H9 (cell line): ENCODE measurements at regions not wholly inside any gene's neighbourhood (a gene's known extent, or its start where the extent isn't known, plus 50 kb on each side); places are given as distances from the start of the nearest gene placed in this dataset.

Source experiments
- DNase-seq: peaks from one replicate; pipeline ENCODE4 v3.0.0-alpha.2; 2017
- H2AFZ ChIP-seq: one replicate; pipeline ENCODE4 v1.6.1; 2013; ENCODE audit warnings: mild to moderate bottlenecking, low read length, control low read depth, moderate library complexity
- H2AK5ac ChIP-seq: 2 replicates; pipeline ENCODE4 v1.6.1; 2013; ENCODE audit warnings: low read length, control low read depth, mixed read lengths; ENCODE audit not compliant: insufficient read length
- H2BK120ac ChIP-seq: one replicate; pipeline ENCODE4 v1.6.1; 2013; ENCODE audit warnings: low read depth, mild to moderate bottlenecking, low read length, control low read depth, inconsistent platforms; ENCODE audit not compliant: poor library complexity, severe bottlenecking
- H2BK12ac ChIP-seq: 2 replicates; pipeline ENCODE4 v1.6.1; 2013; ENCODE audit warnings: low read length, control low read depth, mixed read lengths, low read depth; ENCODE audit not compliant: insufficient read length
- H2BK15ac ChIP-seq: 2 replicates; pipeline ENCODE4 v1.6.1; 2013; ENCODE audit warnings: low read depth, low read length, control low read depth
- H2BK20ac ChIP-seq: one replicate; pipeline ENCODE4 v1.6.1; 2013; ENCODE audit warnings: low read depth, mild to moderate bottlenecking, low read length, control low read depth, inconsistent platforms; ENCODE audit not compliant: poor library complexity, severe bottlenecking
- H2BK5ac ChIP-seq: 2 replicates; pipeline ENCODE4 v1.6.1; 2013; ENCODE audit warnings: low read length, control low read depth, mixed read lengths; ENCODE audit not compliant: insufficient read length
- H3K14ac ChIP-seq: 2 replicates; pipeline ENCODE4 v1.6.1; 2013; ENCODE audit warnings: low read length, control low read depth; ENCODE audit not compliant: insufficient read depth
- H3K18ac ChIP-seq: 2 replicates; pipeline ENCODE4 v1.6.1; 2013; ENCODE audit warnings: low read depth, mild to moderate bottlenecking, mixed read lengths, low read length, control low read depth; ENCODE audit not compliant: insufficient read length
- H3K23ac ChIP-seq: 2 replicates; pipeline ENCODE4 v1.6.1; 2013; ENCODE audit warnings: low read length, control low read depth, mixed read lengths, low read depth; ENCODE audit not compliant: insufficient read length
- H3K23me2 ChIP-seq: 2 replicates; pipeline ENCODE4 v1.6.1; 2013; ENCODE audit warnings: low read depth, mild to moderate bottlenecking, mixed read lengths, low read length, control low read depth; ENCODE audit not compliant: insufficient read length, poor library complexity, severe bottlenecking
- H3K27ac ChIP-seq: 2 replicates; pipeline ENCODE4 v1.5.1; 2013; ENCODE audit warnings: low read length, control low read depth, mixed read lengths, low read depth; ENCODE audit not compliant: insufficient read length
- H3K27me3 ChIP-seq: 2 replicates; pipeline ENCODE4 v1.6.1; 2013; ENCODE audit warnings: low read length, control low read depth, inconsistent platforms; ENCODE audit not compliant: insufficient read depth
- H3K4ac ChIP-seq: 2 replicates; pipeline ENCODE4 v1.6.1; 2013; ENCODE audit warnings: low read depth, mild to moderate bottlenecking, control low read depth, inconsistent platforms, low read length, moderate library complexity
- H3K4me1 ChIP-seq: 2 replicates; pipeline ENCODE4 v1.6.1; 2013; ENCODE audit warnings: low read length, control low read depth, inconsistent platforms; ENCODE audit not compliant: insufficient read depth
- H3K4me2 ChIP-seq: 2 replicates; pipeline ENCODE4 v1.6.1; 2013; ENCODE audit warnings: low read length, control low read depth, mixed read lengths; ENCODE audit not compliant: insufficient read length, insufficient read depth
- H3K56ac ChIP-seq: 2 replicates; pipeline ENCODE4 v1.6.1; 2013; ENCODE audit warnings: low read depth, mild to moderate bottlenecking, mixed read lengths, low read length, control low read depth; ENCODE audit not compliant: insufficient read length
- H3K79me1 ChIP-seq: 2 replicates; pipeline ENCODE4 v1.6.1; 2013; ENCODE audit warnings: low read depth, mild to moderate bottlenecking, moderate library complexity, low read length, control low read depth, inconsistent platforms; ENCODE audit not compliant: insufficient read depth, poor library complexity, severe bottlenecking
- H3K79me2 ChIP-seq: 2 replicates; pipeline ENCODE4 v1.6.1; 2013; ENCODE audit warnings: low read length, control low read depth, inconsistent platforms; ENCODE audit not compliant: insufficient read depth
- H3K9ac ChIP-seq: 2 replicates; pipeline ENCODE4 v1.6.1; 2013; ENCODE audit warnings: low read length, control low read depth, mixed read lengths; ENCODE audit not compliant: insufficient read length; ENCODE audit errors: extremely low read depth
- H3K9me3 ChIP-seq: one replicate; pipeline ENCODE4 v1.6.1; 2013; ENCODE audit warnings: low read depth, low read length, inconsistent platforms; ENCODE audit not compliant: control insufficient read depth
- H3T11ph ChIP-seq: one replicate; pipeline ENCODE4 v1.6.1; 2013; ENCODE audit warnings: mild to moderate bottlenecking, low read length, control low read depth, inconsistent platforms
- H4K20me1 ChIP-seq: one replicate; pipeline ENCODE4 v1.6.1; 2013; ENCODE audit not compliant: control insufficient read depth, insufficient read length, insufficient read depth
- H4K5ac ChIP-seq: 2 replicates; pipeline ENCODE4 v1.6.1; 2013; ENCODE audit warnings: low read depth, mild to moderate bottlenecking, mixed read lengths, low read length, control low read depth; ENCODE audit not compliant: insufficient read length
- H4K8ac ChIP-seq: replicated peaks from 2 replicates; pipeline ENCODE4 v1.6.1; 2013; ENCODE audit warnings: low read length, control low read depth, mixed read lengths, low read depth; ENCODE audit not compliant: insufficient read length
- H4K91ac ChIP-seq: 2 replicates; pipeline ENCODE4 v1.6.1; 2013; ENCODE audit warnings: low read depth, mild to moderate bottlenecking, moderate library complexity, mixed read lengths, low read length, control low read depth; ENCODE audit not compliant: insufficient read length
- H3K27ac Mint-ChIP-seq, 3 experiments: 2 replicates in 2 of 3; 3 replicates in 1 of 3; pipeline ENCODE4 v1.8.0; 2020 to 2021; ENCODE audit warnings: mixed read lengths in 3 of 3, mild to moderate bottlenecking in 1 of 3, moderate library complexity in 1 of 3
- H3K27me3 Mint-ChIP-seq: 2 replicates; pipeline ENCODE4 v1.8.0; 2021; ENCODE audit warnings: low read depth, mild to moderate bottlenecking, moderate library complexity, mixed read lengths
- H3K36me3 Mint-ChIP-seq, 3 experiments: 2 replicates in 2 of 3; 3 replicates in 1 of 3; pipeline ENCODE4 v1.8.0; 2020 to 2021; ENCODE audit warnings: low read depth in 3 of 3, mixed read lengths in 3 of 3; ENCODE audit not compliant: insufficient read depth in 1 of 3
- H3K4me1 Mint-ChIP-seq, 2 experiments: 2 replicates each; pipeline ENCODE4 v1.8.0; 2020; ENCODE audit warnings: mixed read lengths in 2 of 2
- H3K4me3 Mint-ChIP-seq, 2 experiments: 2 replicates in 1 of 2; 3 replicates in 1 of 2; pipeline ENCODE4 v1.8.0; 2020 to 2021; ENCODE audit warnings: mild to moderate bottlenecking in 2 of 2, mixed read lengths in 2 of 2, moderate library complexity in 1 of 2
- H3K9me3 Mint-ChIP-seq, 2 experiments: 2 replicates in 1 of 2; 3 replicates in 1 of 2; pipeline ENCODE4 v1.8.0; 2020; ENCODE audit warnings: mild to moderate bottlenecking in 2 of 2, mixed read lengths in 2 of 2, moderate library complexity in 1 of 2
- WGBS: extraction: QIAGEN DNeasy Blood & Tissue Kit; methylation state at CpG from one replicate; pipeline ENCODE4 v1.1.7; 2013; ENCODE audit warnings: missing lambda C conversion rate, low lambda C conversion rate, mixed read lengths; ENCODE audit not compliant: insufficient read length; ENCODE audit errors: extremely low coverage; 5-methylcytosine and 5-hydroxymethylcytosine counted together
- TF ChIP-seq, protein P1 (sequence below): fragments of 200-600 bp; sonication (generic); conservative IDR thresholded peaks from 3 replicates; pipeline ENCODE4 v1.8.0; 2021; ENCODE audit warnings: antibody characterized with exemption, mild to moderate bottlenecking

DNA sequence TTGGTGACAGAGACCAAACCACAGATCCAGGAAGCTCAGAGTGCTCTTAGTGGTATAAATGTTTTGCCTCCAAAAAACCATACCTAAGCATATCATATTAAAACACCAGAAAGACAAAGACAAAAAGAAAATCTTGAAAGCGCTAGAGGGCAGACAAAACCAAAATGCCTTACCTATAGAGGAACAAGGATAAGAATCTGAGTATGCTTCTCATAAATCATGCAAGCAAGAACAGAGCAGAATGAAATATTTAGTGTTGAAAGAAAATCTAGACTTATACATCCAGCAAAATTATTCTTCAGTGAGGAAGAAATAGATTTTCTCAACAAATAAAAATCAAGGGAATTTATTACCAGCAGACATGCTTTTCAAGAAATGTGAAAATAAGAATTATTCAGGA is 941.0 kb upstream of the INTU start:
- Histone ChIP-seq H2BK20ac (no peak overlapping the region), H3K4me2 (no peak overlapping the region), H4K20me1 (no peaks in the 10 kb centered on the region), H3K27ac (no peak overlapping the region), H3K79me1 (no peaks in the 10 kb centered on the region), H2BK5ac (no peak overlapping the region), H3K4me1 (no peaks in the 10 kb centered on the region), H3K56ac (no peak overlapping the region), H3K18ac (no peak overlapping the region), H2BK15ac (no peak overlapping the region), H3K27me3 (no peaks in the 10 kb centered on the region), H3K14ac (no peak overlapping the region), H3K23ac (no peak overlapping the region), H4K91ac (no peak overlapping the region), H2AK5ac (no peak overlapping the region), H3K9me3 (no peaks in the 10 kb centered on the region), H3K79me2 (no peaks in the 10 kb centered on the region), H3T11ph (no peak overlapping the region), H3K23me2 (no peaks in the 10 kb centered on the region), H3K4ac (no peak overlapping the region), H4K5ac (no peak overlapping the region), H2BK12ac (no peak overlapping the region), H2BK120ac (no peak overlapping the region), H3K9ac (no peak overlapping the region), H2AFZ (no peak overlapping the region), H4K8ac (no peak overlapping the region)
- Mint-ChIP-seq H3K9me3 (no peaks in the 10 kb centered on the region), H3K27ac (no peak overlapping the region), H3K4me1 (no peaks in the 10 kb centered on the region), H3K36me3 (no peaks in the 10 kb centered on the region), H3K27me3 (no peaks in the 10 kb centered on the region), H3K4me3 (no peak overlapping the region)
- TF ChIP-seq, protein P1, sequence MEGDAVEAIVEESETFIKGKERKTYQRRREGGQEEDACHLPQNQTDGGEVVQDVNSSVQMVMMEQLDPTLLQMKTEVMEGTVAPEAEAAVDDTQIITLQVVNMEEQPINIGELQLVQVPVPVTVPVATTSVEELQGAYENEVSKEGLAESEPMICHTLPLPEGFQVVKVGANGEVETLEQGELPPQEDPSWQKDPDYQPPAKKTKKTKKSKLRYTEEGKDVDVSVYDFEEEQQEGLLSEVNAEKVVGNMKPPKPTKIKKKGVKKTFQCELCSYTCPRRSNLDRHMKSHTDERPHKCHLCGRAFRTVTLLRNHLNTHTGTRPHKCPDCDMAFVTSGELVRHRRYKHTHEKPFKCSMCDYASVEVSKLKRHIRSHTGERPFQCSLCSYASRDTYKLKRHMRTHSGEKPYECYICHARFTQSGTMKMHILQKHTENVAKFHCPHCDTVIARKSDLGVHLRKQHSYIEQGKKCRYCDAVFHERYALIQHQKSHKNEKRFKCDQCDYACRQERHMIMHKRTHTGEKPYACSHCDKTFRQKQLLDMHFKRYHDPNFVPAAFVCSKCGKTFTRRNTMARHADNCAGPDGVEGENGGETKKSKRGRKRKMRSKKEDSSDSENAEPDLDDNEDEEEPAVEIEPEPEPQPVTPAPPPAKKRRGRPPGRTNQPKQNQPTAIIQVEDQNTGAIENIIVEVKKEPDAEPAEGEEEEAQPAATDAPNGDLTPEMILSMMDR: no peak
- no peak for DNase-seq
- no CpG with 5 or more reads among the region's 1 CpG for WGBS
